ENCODE measurements at regions not wholly inside any gene's neighbourhood (a gene's known extent, or its start where the extent isn't known, plus 50 kb on each side); places are given as distances from the start of the nearest gene placed in this dataset.

- no peak overlapping the region for H3K4me3 ChIP-seq (ENCODE audit: low read depth, low read length)
- no peak for TF ChIP-seq CTCF (IDR thresholded peaks at IDR 0.05; ENCODE audit: low read depth, low read length)
Observed at GRCh38 chr3:8385848-8386620, 115.6 kb upstream of the LMCD1 start.

GRCh38 chr3:8387571-8387970, 114.1 kb upstream of the LMCD1 start:
- H3K4me3 ChIP-seq (ENCODE audit: low read depth, low read length) = no peak overlapping the region
- TF ChIP-seq CTCF (IDR thresholded peaks at IDR 0.05; ENCODE audit: low read depth, low read length) = no peak

- no peak overlapping the region for H3K4me3 ChIP-seq (ENCODE audit: low read depth, low read length)
Observed at GRCh38 chr3:8399686-8400085, 101.9 kb upstream of the LMCD1 start.

GRCh38 chr3:8400911-8401310, 100.7 kb upstream of the LMCD1 start:
- TF ChIP-seq CTCF (IDR thresholded peaks at IDR 0.05; ENCODE audit: low read depth, low read length) = no peak
- no peak overlapping the region for H3K4me3 ChIP-seq (ENCODE audit: low read depth, low read length)

More at GRCh38 chr3:8399686-8400085, 101.9 kb upstream of the LMCD1 start:
- TF ChIP-seq CTCF (IDR thresholded peaks at IDR 0.05; ENCODE audit: low read depth, low read length) = no peak

- no peak overlapping the region for H3K4me3 ChIP-seq (ENCODE audit: low read depth, low read length)
- no peak for TF ChIP-seq CTCF (IDR thresholded peaks at IDR 0.05; ENCODE audit: low read depth, low read length)
Observed at GRCh38 chr3:8403996-8404395, 97.6 kb upstream of the LMCD1 start.

- no peak for TF ChIP-seq CTCF (IDR thresholded peaks at IDR 0.05; ENCODE audit: low read depth, low read length)
- H3K4me3 ChIP-seq (ENCODE audit: low read depth, low read length) = no peak overlapping the region
Observed at GRCh38 chr3:8405144-8405543, 96.5 kb upstream of the LMCD1 start.

- no peak for TF ChIP-seq CTCF (IDR thresholded peaks at IDR 0.05; ENCODE audit: low read depth, low read length)
Observed at GRCh38 chr3:8406479-8406878, 95.1 kb upstream of the LMCD1 start.

More at GRCh38 chr3:8406479-8406878, 95.1 kb upstream of the LMCD1 start:
- H3K4me3 ChIP-seq (ENCODE audit: low read depth, low read length) = no peak overlapping the region
